Mammary epithelial cell (primary cell): ENCODE measurements at regions not wholly inside any gene's neighbourhood (a gene's known extent, or its start where the extent isn't known, plus 50 kb on each side); places are given as distances from the start of the nearest gene placed in this dataset.

ENCODE experiments used
- EZH2 ChIP-seq: IDR thresholded peaks from 2 replicates; pipeline ENCODE4 v1.6.1; 2012; ENCODE audit warnings: low read length, inconsistent platforms, borderline replicate concordance
- TF ChIP-seq, protein P1 (sequence below), 2 donors: IDR thresholded peaks in 1 of 2; conservative IDR thresholded peaks in 1 of 2; 2 replicates each; pipeline ENCODE4 v1.5.1; 2011 to 2012; ENCODE audit warnings: inconsistent platforms in 2 of 2, low read length in 2 of 2, mild to moderate bottlenecking in 2 of 2, control low read depth in 1 of 2, low read depth in 1 of 2; ENCODE audit not compliant: insufficient read depth in 1 of 2; ENCODE audit errors: extremely low read depth in 1 of 2

DNA sequence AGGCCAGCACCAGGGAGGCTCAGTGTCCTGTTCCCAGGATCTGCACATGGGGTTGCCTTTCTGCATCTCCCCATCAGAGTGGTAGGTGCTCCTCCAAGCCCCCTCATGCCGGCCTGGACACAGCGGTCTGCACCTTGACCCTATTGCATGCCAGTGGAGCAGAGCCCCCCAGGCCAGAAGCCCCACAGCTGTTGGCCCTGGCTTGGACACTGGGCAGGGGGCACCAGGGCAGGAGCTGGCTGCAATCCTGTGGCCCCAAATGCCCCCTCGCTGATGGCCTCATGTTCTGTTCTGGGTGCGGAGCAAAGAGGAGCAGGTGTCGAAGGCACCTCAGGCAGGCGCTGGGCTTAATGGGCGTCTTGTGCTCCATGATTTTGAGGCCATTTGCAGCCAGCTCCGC is 62.7 kb downstream of the CCDC74A start:
- TF ChIP-seq, protein P1, sequence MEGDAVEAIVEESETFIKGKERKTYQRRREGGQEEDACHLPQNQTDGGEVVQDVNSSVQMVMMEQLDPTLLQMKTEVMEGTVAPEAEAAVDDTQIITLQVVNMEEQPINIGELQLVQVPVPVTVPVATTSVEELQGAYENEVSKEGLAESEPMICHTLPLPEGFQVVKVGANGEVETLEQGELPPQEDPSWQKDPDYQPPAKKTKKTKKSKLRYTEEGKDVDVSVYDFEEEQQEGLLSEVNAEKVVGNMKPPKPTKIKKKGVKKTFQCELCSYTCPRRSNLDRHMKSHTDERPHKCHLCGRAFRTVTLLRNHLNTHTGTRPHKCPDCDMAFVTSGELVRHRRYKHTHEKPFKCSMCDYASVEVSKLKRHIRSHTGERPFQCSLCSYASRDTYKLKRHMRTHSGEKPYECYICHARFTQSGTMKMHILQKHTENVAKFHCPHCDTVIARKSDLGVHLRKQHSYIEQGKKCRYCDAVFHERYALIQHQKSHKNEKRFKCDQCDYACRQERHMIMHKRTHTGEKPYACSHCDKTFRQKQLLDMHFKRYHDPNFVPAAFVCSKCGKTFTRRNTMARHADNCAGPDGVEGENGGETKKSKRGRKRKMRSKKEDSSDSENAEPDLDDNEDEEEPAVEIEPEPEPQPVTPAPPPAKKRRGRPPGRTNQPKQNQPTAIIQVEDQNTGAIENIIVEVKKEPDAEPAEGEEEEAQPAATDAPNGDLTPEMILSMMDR (conservative IDR thresholded peaks at IDR 0.05 in 1 of 2, IDR thresholded peaks at IDR 0.05 in 1 of 2; ENCODE audit: extremely low read depth in 1 of 2, insufficient read depth in 1 of 2, low read depth in 1 of 2, low read length in 2 of 2) = no peak
- TF ChIP-seq EZH2 = no peak
